ENCODE measurements at regions not wholly inside any gene's neighbourhood (a gene's known extent, or its start where the extent isn't known, plus 50 kb on each side); places are given as distances from the start of the nearest gene placed in this dataset.

GRCh38 chrX:96453139-96453538, 231.5 kb upstream of the DIAPH2 start:
- no peak for DNase-seq
- Histone ChIP-seq H3K27me3 (ENCODE audit: insufficient read depth, low read length, poor library complexity) (no peaks in the 10 kb centered on the region), H3K27ac (ENCODE audit: low read length) (no peak overlapping the region), H3K79me2 (ENCODE audit: insufficient read depth, low read length) (no peaks in the 10 kb centered on the region), H3K9me3 (ENCODE audit: insufficient read depth, low read length, severe bottlenecking) (no peaks in the 10 kb centered on the region), H4K20me1 (ENCODE audit: insufficient read depth, low read length) (no peaks in the 10 kb centered on the region), H3K36me3 (ENCODE audit: insufficient read depth, low read length) (no peaks in the 10 kb centered on the region), H3K4me1 (ENCODE audit: insufficient read depth, low read length) (no peaks in the 10 kb centered on the region), H3K4me2 (ENCODE audit: insufficient read depth, low read length) (no peak overlapping the region), H3K9ac (ENCODE audit: low read depth, low read length) (no peak overlapping the region), H3K4me3 (ENCODE audit: low read depth in 1 of 2, low read length in 2 of 2) (no peak overlapping the region), H2AFZ (ENCODE audit: low read depth, low read length) (no peak overlapping the region)
- TF ChIP-seq CTCF (IDR thresholded peaks at IDR 0.05; ENCODE audit: borderline replicate concordance, extremely low read depth, low read length, poor library complexity, severe bottlenecking) (no peak), EZH2 (IDR thresholded peaks at IDR 0.05; ENCODE audit: borderline replicate concordance, low read depth, low read length, severe bottlenecking) (no peak)
- ATAC-seq (ENCODE audit: insufficient read depth, low read depth), result no peak

GRCh38 chrX:96455078-96455477, 229.6 kb upstream of the DIAPH2 start:
- H3K9ac ChIP-seq (ENCODE audit: low read depth, low read length), result no peak overlapping the region
- H3K4me1 ChIP-seq (ENCODE audit: insufficient read depth, low read length), result no peaks in the 10 kb centered on the region
- TF ChIP-seq CTCF (IDR thresholded peaks at IDR 0.05; ENCODE audit: borderline replicate concordance, extremely low read depth, low read length, poor library complexity, severe bottlenecking) (no peak), EZH2 (IDR thresholded peaks at IDR 0.05; ENCODE audit: borderline replicate concordance, low read depth, low read length, severe bottlenecking) (no peak)
- H3K27ac ChIP-seq (ENCODE audit: low read length), result no peak overlapping the region
- H3K4me3 ChIP-seq (ENCODE audit: low read depth in 1 of 2, low read length in 2 of 2), result no peak overlapping the region
- H4K20me1 ChIP-seq (ENCODE audit: insufficient read depth, low read length), result no peaks in the 10 kb centered on the region
- no peak for DNase-seq
- no peaks in the 10 kb centered on the region for H3K27me3 ChIP-seq (ENCODE audit: insufficient read depth, low read length, poor library complexity)
- no peak overlapping the region for H3K4me2 ChIP-seq (ENCODE audit: insufficient read depth, low read length)
- H2AFZ ChIP-seq (ENCODE audit: low read depth, low read length), result no peak overlapping the region
- ATAC-seq (ENCODE audit: insufficient read depth, low read depth), result no peak
- no peaks in the 10 kb centered on the region for H3K79me2 ChIP-seq (ENCODE audit: insufficient read depth, low read length)
- no peaks in the 10 kb centered on the region for H3K36me3 ChIP-seq (ENCODE audit: insufficient read depth, low read length)
- H3K9me3 ChIP-seq (ENCODE audit: insufficient read depth, low read length, severe bottlenecking), result no peaks in the 10 kb centered on the region

- ATAC-seq (ENCODE audit: insufficient read depth, low read depth), result no peak
- Histone ChIP-seq H3K27ac (ENCODE audit: low read length) (no peak overlapping the region), H3K36me3 (ENCODE audit: insufficient read depth, low read length) (no peaks in the 10 kb centered on the region), H3K4me1 (ENCODE audit: insufficient read depth, low read length) (no peaks in the 10 kb centered on the region), H3K4me2 (ENCODE audit: insufficient read depth, low read length) (no peak overlapping the region), H3K79me2 (ENCODE audit: insufficient read depth, low read length) (no peaks in the 10 kb centered on the region), H3K27me3 (ENCODE audit: insufficient read depth, low read length, poor library complexity) (no peaks in the 10 kb centered on the region), H2AFZ (ENCODE audit: low read depth, low read length) (no peak overlapping the region), H3K4me3 (ENCODE audit: low read depth in 1 of 2, low read length in 2 of 2) (no peak overlapping the region), H3K9ac (ENCODE audit: low read depth, low read length) (no peak overlapping the region), H3K9me3 (ENCODE audit: insufficient read depth, low read length, severe bottlenecking) (no peaks in the 10 kb centered on the region), H4K20me1 (ENCODE audit: insufficient read depth, low read length) (no peaks in the 10 kb centered on the region)
- DNase-seq, result no peak
- TF ChIP-seq EZH2 (IDR thresholded peaks at IDR 0.05; ENCODE audit: borderline replicate concordance, low read depth, low read length, severe bottlenecking) (no peak), CTCF (IDR thresholded peaks at IDR 0.05; ENCODE audit: borderline replicate concordance, extremely low read depth, low read length, poor library complexity, severe bottlenecking) (no peak)
Observed at GRCh38 chrX:96464880-96465558, 219.6 kb upstream of the DIAPH2 start.
